ENCODE measurements at regions not wholly inside any gene's neighbourhood (a gene's known extent, or its start where the extent isn't known, plus 50 kb on each side); places are given as distances from the start of the nearest gene placed in this dataset.
"Not testable (repeated sequence)": the region's sequence is repeated elsewhere in the genome, so short reads cannot be mapped to it uniquely, and the experiment has no call there.

- ATAC-seq = no peak
- DNase-seq (ENCODE audit: missing footprints) = no peak
- intact Hi-C loops (cut with DNase I) = no loop called here
Observed at GRCh38 chr5:28448791-28449190, 1410.4 kb upstream of the CDH9 start.

DNA sequence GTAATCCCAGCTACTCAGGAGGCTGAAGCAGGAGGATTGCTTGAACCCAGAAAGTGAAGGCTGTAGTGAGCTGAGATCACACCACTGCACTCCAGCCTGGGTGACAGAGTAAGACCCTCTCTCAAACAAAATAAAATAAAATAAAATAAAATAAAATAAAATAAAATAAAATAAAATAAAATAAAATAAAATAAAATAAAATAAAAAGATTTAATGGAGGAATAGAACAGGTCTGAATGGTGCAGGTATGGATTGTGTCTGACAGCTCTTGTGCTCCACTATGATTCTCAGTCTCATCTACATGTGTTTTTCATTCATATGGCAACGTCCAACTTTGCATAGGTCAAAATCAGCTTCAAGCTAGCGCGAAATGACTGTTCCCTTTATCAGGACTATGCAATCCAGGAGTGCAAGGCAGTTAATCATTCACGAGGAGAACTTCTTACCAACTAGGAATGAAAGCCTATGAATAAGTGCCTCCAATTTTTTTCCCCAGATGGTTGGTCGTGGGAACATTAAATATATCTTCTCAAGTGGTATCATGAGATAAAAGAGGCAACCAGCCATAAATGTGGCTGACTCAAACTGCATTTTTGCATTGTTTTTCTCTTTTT, 1392.3 kb upstream of the CDH9 start:
- no peak for DNase-seq (ENCODE audit: missing footprints)
- intact Hi-C loops (cut with DNase I) = no loop called here
- no peak for ATAC-seq

- no peak for DNase-seq (ENCODE audit: missing footprints)
- intact Hi-C loops (cut with DNase I) = no loop called here
- no peak for ATAC-seq
Observed at GRCh38 chr5:28421141-28421540, 1382.8 kb upstream of the CDH9 start.

GRCh38 chr5:28415791-28416443, 1377.5 kb upstream of the CDH9 start:
- intact Hi-C loops (cut with DNase I) = no loop called here
- no peak for DNase-seq (ENCODE audit: missing footprints)
- no peak for ATAC-seq

DNA sequence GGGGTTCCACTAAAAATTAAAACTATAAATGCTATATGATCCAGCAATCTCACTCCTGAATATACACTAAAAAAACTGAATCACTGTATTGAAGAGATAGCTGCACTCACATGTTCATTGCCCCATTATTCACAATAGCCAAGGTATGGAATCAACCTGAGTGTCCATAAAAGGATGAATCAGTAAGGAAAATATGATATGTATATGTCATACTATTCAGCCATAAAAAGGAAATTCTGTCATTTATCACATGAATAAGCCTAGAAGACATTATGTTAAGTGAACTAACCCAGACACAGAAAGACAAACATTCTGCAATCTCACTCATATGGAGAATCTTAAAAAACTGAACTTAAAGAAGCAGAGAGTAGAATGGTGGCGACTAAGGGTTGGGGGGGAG, 1376.2 kb upstream of the CDH9 start:
- no peak for DNase-seq (ENCODE audit: missing footprints)
- ATAC-seq = no peak
- intact Hi-C loops (cut with DNase I) = no loop called here

- intact Hi-C loops (cut with DNase I) = no loop called here
- ATAC-seq (no peak), DNase-seq (ENCODE audit: missing footprints) (no peak)
Observed at GRCh38 chr5:28408651-28409050, 1370.3 kb upstream of the CDH9 start.

DNA sequence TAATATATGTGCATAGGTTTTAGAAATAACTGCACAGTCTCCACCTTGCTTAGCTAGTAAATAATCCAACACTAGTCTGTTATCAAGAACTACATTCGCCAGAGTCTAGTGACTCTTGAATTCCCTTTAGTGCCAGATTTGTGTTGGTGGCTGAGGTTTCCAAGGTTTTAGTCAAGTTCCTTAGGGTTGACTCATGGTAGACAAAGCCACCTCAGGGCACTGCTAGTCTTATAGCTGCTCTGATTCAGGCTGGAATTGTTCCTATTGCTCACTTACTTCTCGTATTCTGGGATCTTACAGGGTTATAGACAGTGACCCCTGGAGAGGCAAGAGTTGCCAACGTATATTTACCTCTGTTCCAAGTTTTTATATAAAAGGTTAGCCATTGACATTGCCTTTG, 1369.8 kb upstream of the CDH9 start:
- DNase-seq (ENCODE audit: missing footprints) (no peak), ATAC-seq (no peak)
- intact Hi-C loops (cut with DNase I) = no loop called here

- ATAC-seq (no peak), DNase-seq (ENCODE audit: missing footprints) (peak; percentile 52)
- intact Hi-C loops (cut with DNase I) = no loop called here
Observed at GRCh38 chr5:28404363-28405071, 1366.1 kb upstream of the CDH9 start.

DNA sequence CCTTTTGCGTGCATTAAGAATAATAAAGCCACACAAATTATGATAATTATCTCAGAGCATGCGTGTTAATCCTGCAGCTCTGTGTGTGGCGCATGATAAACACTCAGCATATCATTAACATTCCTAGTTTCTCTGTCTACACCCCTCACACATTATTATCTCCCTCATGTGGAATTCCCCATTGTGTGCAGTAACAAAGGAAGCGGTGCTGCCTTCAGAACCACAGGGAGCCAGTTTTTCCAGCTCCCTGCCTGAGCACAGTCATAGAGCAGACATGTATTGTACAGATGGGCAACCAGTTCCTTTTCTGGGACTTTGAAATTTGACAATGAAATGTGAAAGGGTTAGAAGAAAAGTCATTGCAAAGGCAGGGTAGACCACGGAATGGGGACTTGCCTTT, 1365.5 kb upstream of the CDH9 start:
- DNase-seq (ENCODE audit: missing footprints) = no peak
- no peak for ATAC-seq
- intact Hi-C loops (cut with DNase I) = no loop called here

- no peak for DNase-seq (ENCODE audit: missing footprints)
- intact Hi-C loops (cut with DNase I) = no loop called here
- ATAC-seq = no peak
Observed at GRCh38 chr5:28402590-28403301, 1364.4 kb upstream of the CDH9 start.

GRCh38 chr5:28400076-28400475, 1361.7 kb upstream of the CDH9 start:
- ATAC-seq = no peak

DNA sequence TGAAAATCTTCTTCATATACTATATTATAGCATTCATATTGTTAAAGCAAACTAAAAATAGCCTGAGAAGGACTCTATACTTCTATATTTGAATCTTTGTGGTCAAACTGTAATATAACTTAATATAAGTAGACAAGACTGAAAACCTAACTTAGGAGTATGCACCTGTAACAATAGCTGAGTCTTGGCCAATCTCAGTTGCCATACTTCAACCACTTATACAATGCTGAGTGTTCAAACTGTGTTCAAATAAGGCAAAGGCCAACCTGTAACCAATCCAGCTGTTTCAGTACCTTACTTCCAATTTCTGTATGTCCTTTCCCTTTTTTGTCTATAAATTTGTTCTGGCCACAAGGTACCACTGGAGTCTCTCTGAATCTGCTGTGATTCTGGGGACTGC, 1360.8 kb upstream of the CDH9 start:
- ATAC-seq (no peak), DNase-seq (ENCODE audit: missing footprints) (no peak)
- intact Hi-C loops (cut with DNase I) = no loop called here

More at GRCh38 chr5:28400076-28400475, 1361.7 kb upstream of the CDH9 start:
- intact Hi-C loops (cut with DNase I) = no loop called here
- DNase-seq (ENCODE audit: missing footprints) = no peak

DNA sequence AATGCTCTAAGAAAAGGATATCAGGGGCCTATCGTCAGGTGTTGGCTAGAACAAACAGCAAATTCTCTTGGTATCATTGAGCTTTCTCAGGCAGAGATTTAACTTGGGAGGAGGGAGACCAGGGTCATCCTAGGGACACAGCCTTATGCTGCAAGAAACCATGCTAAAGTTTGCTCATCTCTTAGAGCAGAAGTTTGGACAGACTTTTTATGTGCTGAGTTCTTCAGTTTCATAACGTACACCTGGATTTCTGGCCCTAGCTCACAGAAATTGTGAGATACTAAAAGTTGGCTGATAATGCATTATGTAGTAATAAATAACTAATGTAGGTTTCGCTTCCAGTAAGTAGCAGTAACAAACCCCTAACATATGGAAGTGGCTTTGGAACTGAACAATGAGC, 1359.8 kb upstream of the CDH9 start:
- no peak for ATAC-seq
- no peak for DNase-seq (ENCODE audit: missing footprints)
- intact Hi-C loops (cut with DNase I) = no loop called here

DNA sequence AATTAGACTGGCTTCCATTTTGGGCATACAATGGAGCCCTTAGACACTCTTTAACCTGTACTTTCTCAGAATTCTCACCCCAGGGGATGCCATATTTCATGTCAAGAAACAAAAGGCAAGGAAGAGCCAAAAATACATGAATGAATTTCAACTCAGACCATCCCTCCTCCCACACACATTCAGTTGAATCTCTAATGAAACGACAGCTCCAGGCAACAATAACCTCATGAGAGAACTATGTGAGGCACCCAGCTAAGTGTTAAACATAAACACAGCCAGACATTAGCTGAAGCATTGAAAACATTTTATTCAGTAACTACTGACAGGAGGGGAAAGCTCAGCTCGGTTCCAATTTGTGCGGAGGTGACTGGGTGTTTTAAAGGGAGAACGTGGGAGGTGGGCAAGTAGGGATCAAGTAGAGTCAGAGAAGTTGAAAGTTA, 1359.1 kb upstream of the CDH9 start:
- ATAC-seq = no peak
- DNase-seq (ENCODE audit: missing footprints) = no peak
- intact Hi-C loops (cut with DNase I) = no loop called here

DNA sequence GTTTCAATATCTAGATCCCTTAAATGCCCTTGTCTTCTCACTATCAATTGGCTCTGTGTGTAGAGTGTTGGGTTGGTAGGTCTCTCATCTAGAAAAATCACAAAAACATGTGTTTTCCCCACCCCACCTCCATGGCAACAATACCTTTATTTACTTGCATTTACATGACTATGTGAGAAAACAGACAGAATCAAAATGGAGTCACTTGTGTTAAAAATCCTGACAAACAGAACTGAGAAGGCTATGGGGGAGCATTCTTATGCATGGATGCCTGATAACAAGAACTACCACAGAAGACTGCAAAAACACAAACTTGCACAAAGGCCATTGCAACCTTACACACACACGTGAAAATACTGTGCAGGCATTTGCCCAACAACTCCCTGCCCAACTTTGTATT, 1352.9 kb upstream of the CDH9 start:
- DNase-seq (ENCODE audit: missing footprints) (no peak), ATAC-seq (no peak)
- intact Hi-C loops (cut with DNase I) = no loop called here

DNA sequence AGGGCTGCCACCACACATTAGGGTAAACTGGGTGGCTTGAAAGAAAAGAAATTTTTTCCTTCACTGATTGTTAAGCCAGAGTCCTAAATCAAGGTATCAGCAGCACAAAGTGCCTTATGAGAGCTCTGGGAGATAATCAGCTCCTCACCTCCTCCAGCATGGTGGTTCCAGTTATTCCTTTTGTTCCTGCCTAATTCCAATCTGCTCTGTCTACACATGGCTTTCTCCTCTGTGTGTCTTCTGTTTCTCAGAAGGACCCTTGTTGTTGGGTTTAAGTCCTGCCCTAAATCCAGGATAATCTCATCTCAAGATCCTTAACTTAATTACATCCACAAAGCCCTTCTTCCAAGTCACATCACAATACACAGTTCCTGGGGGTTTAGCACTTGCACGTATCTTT, 1352.0 kb upstream of the CDH9 start:
- intact Hi-C loops (cut with DNase I) = no loop called here
- ATAC-seq (no peak), DNase-seq (ENCODE audit: missing footprints) (no peak)

DNA sequence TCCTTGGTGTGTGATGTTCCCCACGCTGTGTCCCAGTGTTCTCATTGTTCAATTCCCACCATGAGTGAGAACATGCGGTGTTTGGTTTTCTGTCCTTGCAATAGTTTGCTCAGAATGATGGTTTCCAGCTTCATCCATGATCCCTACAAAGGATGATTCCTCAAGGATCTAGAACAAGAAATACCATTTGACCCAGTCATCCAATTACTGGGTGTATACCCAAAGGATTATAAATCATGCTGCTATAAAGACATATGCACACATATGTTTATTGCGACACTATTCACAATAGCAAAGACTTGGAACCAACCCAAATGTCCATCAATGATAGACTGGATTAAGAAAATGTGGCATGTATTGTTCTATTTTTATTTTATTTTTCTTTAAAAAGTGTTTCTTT, 1351.3 kb upstream of the CDH9 start:
- intact Hi-C loops (cut with DNase I); DNase-seq (ENCODE audit: missing footprints); ATAC-seq: not testable (repeated sequence)

GRCh38 chr5:28388428-28388827, 1350.0 kb upstream of the CDH9 start:
- intact Hi-C loops (cut with DNase I) = no loop called here
- DNase-seq (ENCODE audit: missing footprints) = no peak
- no peak for ATAC-seq

DNA sequence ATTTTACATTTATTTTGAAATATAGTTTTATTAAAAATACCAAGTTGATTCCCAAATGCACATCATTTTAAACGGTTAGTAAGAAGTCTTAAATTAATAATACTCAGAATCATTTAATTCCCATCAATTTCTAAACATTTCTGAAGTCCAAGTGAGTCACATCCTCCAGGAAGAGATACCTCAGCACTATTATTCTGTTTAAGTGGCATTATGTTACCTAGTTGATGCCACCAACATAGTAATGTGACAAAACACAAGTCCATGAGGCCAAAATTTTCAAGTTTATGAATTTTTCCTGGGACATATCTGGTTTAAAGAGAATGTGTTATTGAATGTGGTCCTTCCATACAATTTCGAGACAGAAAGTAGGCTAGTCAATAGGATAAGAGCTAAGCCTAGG, 1348.3 kb upstream of the CDH9 start:
- intact Hi-C loops (cut with DNase I) = no loop called here
- ATAC-seq (no peak), DNase-seq (ENCODE audit: missing footprints) (no peak)

DNA sequence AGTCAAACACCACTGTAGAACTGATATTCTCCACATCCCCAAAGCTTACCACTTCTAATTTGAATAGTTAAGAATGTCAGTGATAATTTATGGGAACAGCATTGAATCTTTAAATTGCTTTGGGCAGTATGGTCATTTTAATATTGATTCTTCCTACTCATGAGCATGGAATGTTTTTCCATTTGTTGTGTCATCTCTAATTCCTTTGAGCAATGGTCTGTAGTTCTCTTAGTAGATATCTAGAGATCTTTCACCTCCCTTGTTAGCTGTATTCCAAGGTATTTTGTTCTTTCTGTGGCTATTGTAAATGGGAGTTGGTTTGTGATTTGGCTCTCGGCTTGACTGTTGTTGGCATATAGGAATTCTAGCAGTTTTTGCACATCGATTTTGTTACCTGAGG, 1341.8 kb upstream of the CDH9 start:
- DNase-seq (ENCODE audit: missing footprints) (no peak), ATAC-seq (no peak)
- intact Hi-C loops (cut with DNase I) = no loop called here

Measured in Right ventricle myocardium inferior (tissue), 1 donor.